Esophagus squamous epithelium (tissue), 4 donors: ENCODE measurements at regions not wholly inside any gene's neighbourhood (a gene's known extent, or its start where the extent isn't known, plus 50 kb on each side); places are given as distances from the start of the nearest gene placed in this dataset.

Experiments used
- CTCF ChIP-seq, 6 experiments: fragments of 450-650 bp in 4 of 6; fragments of 200-600 bp in 2 of 6; sonication (generic) in 2 of 6; IDR thresholded peaks; one replicate each; pipeline ENCODE4 v1.5.1; 2016 to 2019; ENCODE audit warnings: antibody characterized with exemption in 6 of 6, mild to moderate bottlenecking in 4 of 6, moderate library complexity in 4 of 6
- POLR2A ChIP-seq, 4 donors: fragments of 450-650 bp; IDR thresholded peaks; one replicate each; pipeline ENCODE4 v1.6.1; 2017; ENCODE audit warnings: antibody characterized with exemption in 4 of 4, mild to moderate bottlenecking in 4 of 4, moderate library complexity in 3 of 4

- no peak for TF ChIP-seq CTCF (IDR thresholded peaks at IDR 0.05)
- no peak for TF ChIP-seq POLR2A (IDR thresholded peaks at IDR 0.05)
Measured at GRCh38 chr20:24131281-24131680, 142.7 kb upstream of the GGTLC1 start.
